Midbrain (tissue), 1 donor: ENCODE measurements at regions not wholly inside any gene's neighbourhood (a gene's known extent, or its start where the extent isn't known, plus 50 kb on each side); places are given as distances from the start of the nearest gene placed in this dataset.

Experiments
- DNase-seq: peaks from one replicate; lab custom pipeline; 2025; lab: John Stamatoyannopoulos, UW

- no peak for DNase-seq
Measured at GRCh38 chr10:83165265-83165664, 974.0 kb upstream of the GHITM start.

DNA sequence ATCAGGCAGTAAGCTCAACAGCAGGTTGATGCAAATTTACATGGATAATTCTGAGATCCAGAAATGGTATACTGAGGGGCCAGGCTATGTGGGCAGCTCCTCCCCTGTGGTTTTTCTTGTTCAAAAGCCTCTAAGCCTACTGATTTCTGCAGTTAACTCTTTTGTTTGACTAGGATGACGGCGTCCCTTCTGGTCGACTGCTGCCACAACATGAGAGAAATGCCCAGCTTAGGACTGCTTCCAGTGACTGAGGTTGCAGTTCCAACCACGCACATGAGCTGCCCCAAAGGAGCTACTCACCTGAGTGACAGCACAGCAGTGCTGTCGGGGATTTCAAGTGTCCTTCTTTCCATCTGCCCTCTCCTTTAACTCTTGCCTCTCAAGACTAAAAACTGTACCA, 973.0 kb upstream of the GHITM start:
- no peak for DNase-seq

DNA sequence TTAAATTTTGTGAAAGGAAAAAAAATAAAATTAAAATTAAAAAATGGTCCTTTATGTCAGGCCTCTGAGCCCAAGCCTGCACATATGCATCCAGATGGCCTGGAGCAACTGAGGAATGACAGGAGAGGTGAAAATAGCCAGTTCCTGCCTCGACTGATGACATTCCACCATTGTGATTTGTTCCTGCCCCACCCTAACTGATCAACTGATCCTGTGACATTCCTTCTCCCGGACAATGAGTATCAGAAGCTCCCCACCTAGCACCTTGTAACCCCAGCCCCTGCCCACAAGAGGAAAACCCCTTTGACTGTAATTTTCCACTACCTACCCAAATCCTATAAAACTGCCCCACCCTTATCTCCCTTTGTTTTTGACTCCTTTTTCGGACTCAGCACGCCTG, 972.2 kb upstream of the GHITM start:
- DNase-seq, result no peak

DNA sequence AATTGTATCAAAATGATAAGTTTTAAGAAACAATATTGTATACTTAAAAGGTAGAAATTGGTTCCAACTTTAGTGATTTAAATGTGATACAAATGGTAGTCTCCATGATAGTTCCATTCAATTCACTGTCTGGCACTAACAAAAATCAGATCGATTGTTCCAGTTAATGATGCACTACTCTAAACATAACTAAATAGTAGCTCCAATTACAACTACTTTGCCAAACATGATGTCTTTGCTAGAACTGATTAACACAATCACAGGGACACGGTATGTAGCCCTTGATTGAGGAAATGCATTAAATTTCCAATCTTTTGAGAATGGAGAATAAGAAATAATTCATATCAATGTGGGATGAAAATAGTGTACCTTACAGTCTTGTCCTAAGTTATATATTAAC, 962.4 kb upstream of the GHITM start:
- no peak for DNase-seq

DNA sequence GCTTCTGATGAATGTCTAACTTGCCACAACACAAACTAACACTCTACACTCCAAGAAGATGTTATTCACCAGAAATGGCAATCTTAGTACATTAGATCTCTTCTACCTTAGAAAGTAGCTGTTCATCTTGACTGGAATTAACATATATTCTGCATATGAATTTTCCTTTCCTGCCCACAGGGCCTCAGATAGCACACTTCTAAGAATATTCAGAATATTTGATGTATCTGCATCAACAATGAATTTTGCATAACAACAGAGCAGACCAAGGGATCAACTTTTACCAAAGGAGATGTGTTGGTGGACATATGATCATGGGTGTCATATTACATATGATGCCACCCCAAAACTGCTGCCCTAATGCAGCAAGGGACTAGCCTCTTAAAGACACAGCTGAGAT, 960.8 kb upstream of the GHITM start:
- DNase-seq, result no peak

DNA sequence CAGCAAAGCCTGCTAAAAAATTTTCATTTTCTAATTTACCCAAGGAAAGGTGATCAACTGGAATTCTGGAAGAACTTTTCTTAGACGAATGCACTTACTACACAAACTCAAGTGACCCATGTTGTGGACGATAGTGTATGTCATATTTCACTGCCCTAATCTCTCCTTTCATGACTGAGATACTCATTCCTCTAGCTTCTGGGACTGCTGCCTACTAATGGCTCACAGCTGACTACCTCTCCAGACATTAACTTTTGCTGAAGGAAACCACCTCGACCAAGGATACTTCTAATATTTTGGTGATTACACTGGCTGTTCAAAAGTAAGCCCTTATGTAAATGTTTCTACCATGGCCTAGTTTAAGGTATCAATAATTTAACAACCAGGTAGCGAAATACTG, 959.9 kb upstream of the GHITM start:
- DNase-seq, result no peak

GRCh38 chr10:83182076-83182475, 957.2 kb upstream of the GHITM start:
- DNase-seq, result no peak

- no peak for DNase-seq
Measured at GRCh38 chr10:83184641-83185040, 954.7 kb upstream of the GHITM start.

GRCh38 chr10:83190614-83191013, 948.7 kb upstream of the GHITM start:
- DNase-seq, result no peak

- DNase-seq, result no peak
Measured at GRCh38 chr10:83193026-83193425, 946.3 kb upstream of the GHITM start.

DNA sequence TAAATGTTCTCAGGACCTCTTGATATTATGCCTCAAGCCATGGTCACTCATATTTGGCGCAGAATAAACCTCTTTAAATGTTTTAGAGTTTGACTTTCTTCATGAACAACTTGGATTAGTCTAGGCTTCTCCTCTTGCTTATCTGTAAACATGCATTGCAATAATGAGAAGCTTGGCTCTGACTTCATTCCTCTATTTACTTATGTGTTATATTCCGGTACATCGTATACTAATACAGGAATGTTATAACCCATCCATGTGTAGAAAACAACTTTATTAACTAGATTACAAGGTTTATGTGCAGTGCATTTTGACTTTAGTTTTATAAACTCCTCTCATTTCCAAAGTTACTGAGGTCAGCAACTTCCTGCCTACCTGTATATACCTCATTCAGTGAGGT, 944.3 kb upstream of the GHITM start:
- no peak for DNase-seq

GRCh38 chr10:83199374-83199773, 939.9 kb upstream of the GHITM start:
- DNase-seq, result no peak

DNA sequence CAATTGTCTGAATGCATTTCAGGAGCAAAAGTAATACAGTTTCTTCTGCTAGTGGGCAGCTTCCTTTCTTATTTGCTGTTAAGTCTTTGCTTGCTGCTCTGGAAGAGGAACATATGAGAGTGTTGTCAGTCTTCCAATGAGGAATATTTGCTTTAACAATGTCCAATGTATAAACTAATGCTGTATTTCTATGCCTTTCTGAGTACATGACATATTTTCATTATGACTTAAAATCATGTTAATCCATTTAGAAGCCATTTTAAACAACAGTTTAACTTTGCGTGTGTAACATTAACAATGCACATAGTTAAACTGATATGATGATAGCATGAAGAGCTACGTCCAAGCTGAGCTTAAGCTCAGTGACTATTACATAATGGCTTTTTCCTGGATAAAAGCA, 933.4 kb upstream of the GHITM start:
- DNase-seq, result no peak

DNA sequence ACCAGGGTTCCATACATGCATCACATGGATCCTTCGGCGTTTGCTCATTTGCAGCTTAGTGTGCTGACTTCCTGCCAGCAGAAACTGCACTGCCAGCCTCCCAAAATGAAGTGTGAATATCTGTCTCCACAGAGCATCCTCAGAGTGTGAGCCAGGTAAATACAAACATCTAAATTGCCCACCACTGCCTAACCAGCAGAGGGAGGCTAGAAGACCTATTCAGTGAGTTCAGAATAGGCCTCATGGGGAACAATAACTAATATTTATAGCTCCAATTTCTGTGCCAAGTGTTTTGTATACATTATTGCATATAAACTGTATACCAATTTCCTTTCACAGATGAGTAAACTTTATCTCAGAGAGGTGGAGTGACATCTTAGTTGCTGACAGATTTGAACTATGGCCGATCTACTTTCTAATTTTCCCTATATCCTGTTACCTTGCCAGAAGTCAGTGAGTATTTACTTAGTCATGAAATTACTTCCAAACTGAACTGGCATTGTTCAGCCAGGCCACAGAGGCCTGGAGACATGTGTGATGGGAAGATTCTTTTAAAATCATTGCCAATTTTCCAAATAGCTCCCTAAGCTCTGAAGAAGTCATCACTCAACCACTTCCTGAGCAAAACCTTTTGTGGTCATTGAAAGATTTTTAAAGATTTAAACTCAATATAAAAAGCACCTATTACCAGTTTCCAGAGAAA, 926.5 kb upstream of the GHITM start:
- DNase-seq, result no peak

GRCh38 chr10:83214136-83214535, 925.2 kb upstream of the GHITM start:
- DNase-seq, result no peak

DNA sequence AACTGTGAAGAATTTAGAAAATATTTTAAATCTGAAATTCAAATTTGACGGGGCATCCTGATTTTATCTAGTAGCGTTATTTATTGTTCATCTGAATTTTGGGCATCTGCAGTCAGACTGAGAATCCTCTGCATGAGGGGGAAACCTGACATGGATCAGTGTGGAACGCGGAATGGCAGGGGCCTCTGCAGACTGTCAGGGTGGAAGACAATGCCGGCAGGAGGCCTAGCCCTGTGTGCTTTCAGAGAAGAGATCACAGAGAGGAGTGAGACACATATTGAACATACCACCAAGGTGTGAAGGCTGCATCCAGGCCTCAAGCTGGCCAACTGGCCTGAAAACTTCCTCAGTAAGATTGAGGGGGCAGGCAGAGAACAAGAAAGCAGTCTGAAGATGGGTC, 921.1 kb upstream of the GHITM start:
- no peak for DNase-seq

DNA sequence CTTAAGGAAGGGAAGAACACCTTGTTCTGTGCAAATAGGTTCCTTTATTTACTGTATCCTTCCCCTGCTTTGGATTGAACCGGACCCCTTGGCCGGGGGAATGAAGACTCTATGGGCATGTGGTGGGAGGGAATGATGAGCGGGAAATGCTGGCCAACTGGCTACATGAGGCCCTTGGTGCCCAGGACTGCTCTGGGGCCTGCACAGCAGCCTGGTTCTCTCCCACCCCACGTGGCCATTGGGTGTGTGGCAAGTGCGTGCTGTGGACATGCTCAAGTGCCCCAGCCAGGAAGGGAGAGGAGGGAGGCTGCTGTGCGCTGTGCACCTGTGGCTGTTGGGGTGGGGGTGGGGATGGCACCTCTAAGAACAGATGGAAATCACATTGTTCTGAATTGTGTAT, 917.0 kb upstream of the GHITM start:
- no peak for DNase-seq

DNA sequence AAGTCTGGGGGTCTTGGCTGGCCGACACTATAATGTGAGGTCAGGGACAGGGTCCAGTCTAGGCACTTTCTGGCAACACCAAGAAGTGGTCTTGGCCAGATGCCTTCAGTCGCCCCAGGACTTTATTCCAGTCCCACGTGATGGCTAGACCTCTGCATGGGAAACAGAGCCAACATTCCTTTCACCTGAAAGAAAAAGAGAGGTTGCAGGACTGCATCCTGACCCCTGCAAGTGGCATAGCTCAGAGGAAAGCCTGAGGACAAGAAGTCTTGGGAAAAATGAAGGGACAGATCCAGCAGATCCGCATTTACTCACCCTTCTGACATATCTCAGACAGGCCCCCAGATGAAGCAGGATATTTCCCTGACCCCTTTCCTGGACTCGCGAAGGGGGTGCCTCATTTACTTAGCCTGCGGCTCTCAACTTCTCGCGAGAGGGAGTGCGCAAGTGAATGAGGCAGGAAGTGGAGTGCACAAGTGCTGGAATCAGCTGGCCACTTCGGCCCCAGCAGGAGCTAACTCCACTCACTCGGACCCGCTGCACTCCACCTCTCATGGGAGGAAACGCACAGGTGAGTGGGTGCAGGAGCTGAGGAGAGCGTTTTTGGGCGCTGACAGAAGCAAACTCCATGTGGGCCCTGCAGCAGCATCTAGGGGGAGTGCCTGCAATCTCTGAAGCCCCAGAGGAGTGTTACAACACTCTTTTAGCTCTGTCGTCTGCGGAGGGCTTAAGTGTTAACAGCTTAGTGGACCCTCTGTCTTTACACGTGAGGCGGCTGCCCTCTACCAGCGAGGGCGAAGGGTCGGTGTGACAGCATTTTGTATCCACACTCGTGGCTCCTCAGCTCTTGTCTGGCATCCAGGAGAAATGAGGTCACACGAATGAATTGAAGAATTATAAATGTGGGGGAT, 916.2 kb upstream of the GHITM start:
- DNase-seq, result no peak

GRCh38 chr10:83225781-83226180, 913.5 kb upstream of the GHITM start:
- DNase-seq, result no peak

GRCh38 chr10:83229991-83230390, 909.3 kb upstream of the GHITM start:
- no peak for DNase-seq

GRCh38 chr10:83233691-83234090, 905.6 kb upstream of the GHITM start:
- no peak for DNase-seq

DNA sequence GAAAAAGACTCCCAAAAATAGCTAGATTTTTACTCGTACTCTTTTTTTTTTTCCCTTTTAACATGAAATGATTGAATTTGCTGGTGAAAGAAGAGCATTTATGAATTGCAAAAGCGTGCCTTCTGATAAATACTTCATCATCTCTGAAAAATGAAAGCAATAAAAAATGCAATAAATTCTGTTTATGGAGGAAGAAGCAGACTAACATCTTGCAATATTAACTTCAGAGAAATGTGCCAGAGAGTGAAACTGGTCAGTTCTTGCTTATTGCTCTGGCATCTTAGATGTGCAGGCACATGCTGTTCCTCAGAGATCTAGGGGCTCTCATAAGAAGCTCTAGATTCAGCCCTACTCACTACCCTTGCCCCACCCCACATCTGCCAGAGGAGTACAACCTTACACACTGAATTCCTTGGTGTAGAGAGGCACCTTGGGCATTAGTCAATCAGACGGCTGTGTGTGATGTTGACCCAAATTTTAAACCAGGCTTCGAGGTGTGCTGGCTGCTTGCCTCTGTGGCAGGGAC, 891.1 kb upstream of the GHITM start:
- no peak for DNase-seq

DNA sequence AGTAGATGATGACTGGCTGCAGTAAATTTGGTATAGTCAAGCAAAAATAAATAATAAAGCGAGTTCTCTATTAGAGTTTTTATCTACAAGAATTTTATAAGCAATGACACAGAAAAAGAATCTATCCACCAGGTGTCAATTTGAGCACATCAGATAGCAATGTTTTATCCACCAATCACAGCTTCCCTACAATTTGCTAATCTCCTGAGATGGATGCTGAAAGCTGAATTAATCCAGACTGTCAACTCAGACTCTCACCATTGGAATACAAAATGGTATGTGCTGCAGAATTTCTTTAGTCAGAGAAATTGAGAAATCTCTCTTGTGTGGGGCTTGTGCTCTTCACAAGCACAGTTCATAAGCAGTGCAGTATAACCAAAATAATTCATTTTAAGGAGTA, 888.9 kb upstream of the GHITM start:
- DNase-seq, result no peak
